ENCODE measurements at regions not wholly inside any gene's neighbourhood (a gene's known extent, or its start where the extent isn't known, plus 50 kb on each side); places are given as distances from the start of the nearest gene placed in this dataset.

DNA sequence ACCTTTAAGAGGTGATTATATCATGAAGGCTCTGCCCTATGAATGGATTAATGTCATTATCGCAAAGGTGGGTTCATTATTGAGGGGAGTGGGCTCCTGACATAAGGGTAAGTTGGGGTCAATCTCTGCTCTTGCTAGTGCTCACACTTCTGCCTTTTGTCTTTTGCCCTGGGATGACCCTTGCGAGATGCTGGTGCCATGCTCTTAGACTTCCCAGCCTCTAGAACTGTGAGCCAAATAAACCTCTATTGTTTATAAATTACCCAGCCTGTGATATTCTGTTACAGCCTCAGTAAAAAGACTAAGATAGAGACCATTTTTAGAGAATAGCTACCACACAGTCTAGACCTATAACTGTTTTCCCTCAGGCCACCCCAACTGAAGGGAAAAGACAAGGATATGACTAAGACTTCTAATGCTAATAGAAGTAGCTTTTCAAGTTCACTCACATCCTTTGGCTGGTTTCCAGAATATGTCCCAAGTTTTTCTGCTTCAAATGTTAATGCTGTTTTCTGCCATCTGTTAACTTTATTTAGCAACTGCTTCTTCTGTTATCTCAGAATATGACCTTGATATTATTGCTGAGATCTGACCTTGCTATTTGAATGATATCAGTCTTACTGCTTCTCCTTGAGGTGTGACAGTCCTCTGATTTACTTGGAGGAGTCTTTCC lies 65.1 kb upstream of the STAM2 start:
- no peak overlapping the region for H3K27ac ChIP-seq
- DNase-seq (ENCODE audit: low spot score in 2 of 2) = no peak
- H3K4me3 ChIP-seq = no peak overlapping the region
- H3K36me3 ChIP-seq = no peaks in the 10 kb centered on the region
- whole genome bisulfite sequencing, 2 donors = 50 to 66% methylated on average over 2 of the region's 2 CpGs
- H3K27me3 ChIP-seq = no peaks in the 10 kb centered on the region
- H3K4me1 ChIP-seq = peaks cover 0 to 10% (median 5%) of the 10 kb centered on the region in 4 donors
- peaks cover 0 to 3% (median 0%) of the 10 kb centered on the region in 4 donors for H3K9me3 ChIP-seq
- TF ChIP-seq, protein P1, sequence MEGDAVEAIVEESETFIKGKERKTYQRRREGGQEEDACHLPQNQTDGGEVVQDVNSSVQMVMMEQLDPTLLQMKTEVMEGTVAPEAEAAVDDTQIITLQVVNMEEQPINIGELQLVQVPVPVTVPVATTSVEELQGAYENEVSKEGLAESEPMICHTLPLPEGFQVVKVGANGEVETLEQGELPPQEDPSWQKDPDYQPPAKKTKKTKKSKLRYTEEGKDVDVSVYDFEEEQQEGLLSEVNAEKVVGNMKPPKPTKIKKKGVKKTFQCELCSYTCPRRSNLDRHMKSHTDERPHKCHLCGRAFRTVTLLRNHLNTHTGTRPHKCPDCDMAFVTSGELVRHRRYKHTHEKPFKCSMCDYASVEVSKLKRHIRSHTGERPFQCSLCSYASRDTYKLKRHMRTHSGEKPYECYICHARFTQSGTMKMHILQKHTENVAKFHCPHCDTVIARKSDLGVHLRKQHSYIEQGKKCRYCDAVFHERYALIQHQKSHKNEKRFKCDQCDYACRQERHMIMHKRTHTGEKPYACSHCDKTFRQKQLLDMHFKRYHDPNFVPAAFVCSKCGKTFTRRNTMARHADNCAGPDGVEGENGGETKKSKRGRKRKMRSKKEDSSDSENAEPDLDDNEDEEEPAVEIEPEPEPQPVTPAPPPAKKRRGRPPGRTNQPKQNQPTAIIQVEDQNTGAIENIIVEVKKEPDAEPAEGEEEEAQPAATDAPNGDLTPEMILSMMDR (IDR thresholded peaks at IDR 0.05) = no peak
- no peak for TF ChIP-seq POLR2A (IDR thresholded peaks at IDR 0.05)

DNA sequence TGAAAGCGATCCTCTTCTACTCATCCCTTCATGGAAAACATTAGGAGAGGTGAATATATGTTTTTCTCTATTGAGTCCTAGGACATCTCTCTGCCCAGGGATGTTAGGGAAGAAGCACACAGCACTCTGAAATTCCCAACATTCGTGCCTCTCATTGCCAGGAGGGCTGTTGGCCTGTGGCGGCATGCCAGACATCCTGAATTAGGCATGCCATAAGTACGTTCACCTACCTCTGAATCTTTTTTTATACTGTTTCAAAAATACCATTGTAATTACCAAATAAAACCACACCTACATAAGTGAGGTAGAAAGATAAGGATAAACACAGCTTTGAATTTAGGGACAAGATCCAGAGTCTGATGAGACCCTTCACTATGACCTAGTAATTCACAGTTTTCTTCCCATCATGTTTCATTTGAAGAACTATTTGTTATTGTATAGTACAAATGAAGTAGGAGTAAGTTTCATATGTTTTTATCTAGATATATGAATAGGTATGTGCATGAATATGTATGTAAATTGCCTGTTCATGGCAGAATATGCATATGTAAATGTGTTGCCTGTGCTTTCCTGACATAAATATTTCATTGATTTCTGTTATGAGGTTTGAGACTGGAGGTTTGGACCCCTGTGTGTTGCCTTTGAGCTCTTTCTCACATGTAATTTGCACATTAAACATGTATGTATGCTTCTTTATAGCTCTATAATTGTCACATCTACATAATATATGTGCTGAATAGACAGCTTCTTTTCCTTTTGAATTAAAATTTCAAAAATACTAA lies 66.6 kb upstream of the STAM2 start:
- no peaks in the 10 kb centered on the region for H3K36me3 ChIP-seq
- H3K27ac ChIP-seq = no peak overlapping the region
- DNase-seq (ENCODE audit: low spot score in 2 of 2) = no peak
- WGBS, 2 donors = 83 to 88% methylated on average over 4 of the region's 4 CpGs
- no peak overlapping the region for H3K4me3 ChIP-seq
- TF ChIP-seq EP300 (IDR thresholded peaks at IDR 0.05) (no peak), POLR2A (IDR thresholded peaks at IDR 0.05) (no peak)
- TF ChIP-seq, protein P1 (IDR thresholded peaks at IDR 0.05) = no peak
- no peaks in the 10 kb centered on the region for H3K27me3 ChIP-seq
- H3K9me3 ChIP-seq = peaks cover 0 to 3% (median 0%) of the 10 kb centered on the region in 4 donors
- peaks cover 0 to 23% (median 9%) of the 10 kb centered on the region in 4 donors for H3K4me1 ChIP-seq

DNA sequence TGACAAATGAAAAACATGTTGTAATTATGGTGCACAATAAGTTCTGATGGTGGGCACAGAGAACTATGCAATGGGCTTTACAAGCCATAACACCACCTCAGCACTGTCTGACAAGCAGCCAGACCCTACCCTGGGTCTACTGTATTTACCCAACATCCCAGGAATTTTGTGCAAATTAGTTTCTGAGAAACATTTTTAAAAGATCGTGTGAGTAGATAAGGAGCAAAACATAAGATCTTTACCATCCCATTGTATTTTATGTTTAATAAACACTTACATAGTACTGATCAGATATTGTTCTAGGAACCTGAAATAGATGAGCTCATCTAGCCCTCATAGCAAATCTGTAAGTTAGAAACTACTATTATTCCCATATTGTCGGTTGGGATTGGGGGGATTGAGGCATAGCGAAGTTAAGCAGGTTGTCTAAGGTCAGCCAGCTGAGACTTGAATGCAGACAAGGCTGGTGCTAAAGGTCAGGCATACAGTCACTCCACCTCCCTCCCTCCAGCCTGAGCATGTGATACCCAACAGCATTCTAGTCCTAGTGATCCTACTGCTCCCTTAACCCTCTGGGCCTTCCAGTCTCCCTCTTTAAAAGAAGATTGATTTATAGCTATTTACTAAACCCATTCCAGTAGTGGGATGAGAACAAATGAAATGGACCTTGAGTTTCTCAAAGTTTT lies 67.4 kb upstream of the STAM2 start:
- TF ChIP-seq POLR2A (IDR thresholded peaks at IDR 0.05) (no peak), EP300 (IDR thresholded peaks at IDR 0.05) (no peak)
- TF ChIP-seq, protein P1 (IDR thresholded peaks at IDR 0.05) = no peak
- Histone ChIP-seq H3K4me1 (peaks cover 0 to 26% (median 9%) of the 10 kb centered on the region in 4 donors), H3K27ac (no peak overlapping the region), H3K36me3 (no peaks in the 10 kb centered on the region), H3K4me3 (no peak overlapping the region), H3K27me3 (no peaks in the 10 kb centered on the region), H3K9me3 (peaks cover 0 to 3% (median 0%) of the 10 kb centered on the region in 4 donors)
- DNase-seq (ENCODE audit: low spot score in 2 of 2) = no peak
- WGBS, 2 donors = 72 to 73% methylated on average over 3 of the region's 3 CpGs

GRCh38 chr2:152243761-152244640 lies 68.4 kb upstream of the STAM2 start:
- Histone ChIP-seq H3K9me3 (peaks cover 0 to 3% (median 0%) of the 10 kb centered on the region in 4 donors), H3K4me3 (no peak overlapping the region), H3K36me3 (no peaks in the 10 kb centered on the region), H3K27me3 (no peaks in the 10 kb centered on the region), H3K4me1 (peaks cover 0 to 26% (median 9%) of the 10 kb centered on the region in 4 donors), H3K27ac (peak overlapping the region in 1 of 4 donors; percentile 54)
- no peak for TF ChIP-seq EP300 (IDR thresholded peaks at IDR 0.05)
- TF ChIP-seq POLR2A (IDR thresholded peaks at IDR 0.05) = no peak
- TF ChIP-seq, protein P1 (IDR thresholded peaks at IDR 0.05) = no peak
- WGBS, 2 donors = 58 to 59% methylated on average over 8 of the region's 8 CpGs
- no peak for DNase-seq (ENCODE audit: low spot score in 2 of 2)
